GM21515 (cell line): ENCODE measurements at regions not wholly inside any gene's neighbourhood (a gene's known extent, or its start where the extent isn't known, plus 50 kb on each side); places are given as distances from the start of the nearest gene placed in this dataset.

Experiments
- ATAC-seq: cut with Tn5 transposase; IDR thresholded peaks from one replicate; pipeline ENCODE4 v1.9.1; 2021; ENCODE audit not compliant: unreplicated experiment

GRCh38 chr3:95408464-95408862 is 1345.6 kb downstream of the NSUN3 start:
- no peak for ATAC-seq

- no peak for ATAC-seq
These were observed 1355.4 kb downstream of the NSUN3 start for GRCh38 chr3:95418251-95418650.

GRCh38 chr3:95424279-95424678 is 1361.4 kb downstream of the NSUN3 start:
- no peak for ATAC-seq

- ATAC-seq, result no peak
These were observed 1371.6 kb downstream of the NSUN3 start for GRCh38 chr3:95434491-95434890.

- ATAC-seq, result no peak
These were observed 1374.5 kb downstream of the NSUN3 start for GRCh38 chr3:95437409-95437808.

GRCh38 chr3:95438274-95438673 is 1375.4 kb downstream of the NSUN3 start:
- ATAC-seq, result no peak

GRCh38 chr3:95442766-95443165 is 1371.6 kb upstream of the EPHA6 start:
- no peak for ATAC-seq

- ATAC-seq, result no peak
These were observed 1364.6 kb upstream of the EPHA6 start for GRCh38 chr3:95449841-95450240.

GRCh38 chr3:95453242-95453641 is 1361.2 kb upstream of the EPHA6 start:
- ATAC-seq, result no peak

GRCh38 chr3:95456835-95457234 is 1357.6 kb upstream of the EPHA6 start:
- ATAC-seq, result no peak

GRCh38 chr3:95459706-95460105 is 1354.7 kb upstream of the EPHA6 start:
- no peak for ATAC-seq

- no peak for ATAC-seq
These were observed 1354.1 kb upstream of the EPHA6 start for GRCh38 chr3:95460274-95460673.

GRCh38 chr3:95462161-95462560 is 1352.2 kb upstream of the EPHA6 start:
- no peak for ATAC-seq

- ATAC-seq, result no peak
These were observed 1350.0 kb upstream of the EPHA6 start for GRCh38 chr3:95464346-95464745.

- ATAC-seq, result no peak
These were observed 1346.1 kb upstream of the EPHA6 start for GRCh38 chr3:95468331-95468730.

GRCh38 chr3:95474338-95474737 is 1340.1 kb upstream of the EPHA6 start:
- ATAC-seq, result no peak

GRCh38 chr3:95476534-95476933 is 1337.9 kb upstream of the EPHA6 start:
- no peak for ATAC-seq

GRCh38 chr3:95506174-95506573 is 1308.2 kb upstream of the EPHA6 start:
- no peak for ATAC-seq

GRCh38 chr3:95508124-95508523 is 1306.3 kb upstream of the EPHA6 start:
- ATAC-seq, result no peak

- ATAC-seq, result no peak
These were observed 1302.6 kb upstream of the EPHA6 start for GRCh38 chr3:95511828-95512227.

GRCh38 chr3:95514260-95514659 is 1300.1 kb upstream of the EPHA6 start:
- no peak for ATAC-seq

GRCh38 chr3:95521396-95521795 is 1293.0 kb upstream of the EPHA6 start:
- no peak for ATAC-seq

- no peak for ATAC-seq
These were observed 1291.9 kb upstream of the EPHA6 start for GRCh38 chr3:95522449-95522848.

- no peak for ATAC-seq
These were observed 1274.4 kb upstream of the EPHA6 start for GRCh38 chr3:95539950-95540483.
